ENCODE measurements at regions not wholly inside any gene's neighbourhood (a gene's known extent, or its start where the extent isn't known, plus 50 kb on each side); places are given as distances from the start of the nearest gene placed in this dataset.

DNA sequence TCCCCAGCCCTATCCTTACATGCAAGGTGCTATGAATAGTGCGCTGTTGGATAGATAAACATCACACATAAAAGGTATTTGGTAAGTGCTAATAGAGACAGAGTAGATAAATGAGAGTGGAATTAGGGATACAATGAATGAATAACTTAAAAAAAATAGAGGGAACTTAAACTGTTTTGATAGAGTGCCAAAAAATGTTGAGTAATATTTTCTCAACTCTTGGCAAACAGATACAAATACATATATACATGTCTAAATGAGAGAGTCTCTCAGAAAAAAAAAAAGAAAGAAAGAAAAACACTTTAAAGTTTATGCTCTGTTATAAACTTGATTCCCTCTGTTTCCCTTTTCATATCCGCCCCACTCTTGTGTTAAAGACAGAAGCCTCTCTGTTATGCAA is 667.4 kb downstream of the ROBO2 start:
- TF ChIP-seq, protein P1, sequence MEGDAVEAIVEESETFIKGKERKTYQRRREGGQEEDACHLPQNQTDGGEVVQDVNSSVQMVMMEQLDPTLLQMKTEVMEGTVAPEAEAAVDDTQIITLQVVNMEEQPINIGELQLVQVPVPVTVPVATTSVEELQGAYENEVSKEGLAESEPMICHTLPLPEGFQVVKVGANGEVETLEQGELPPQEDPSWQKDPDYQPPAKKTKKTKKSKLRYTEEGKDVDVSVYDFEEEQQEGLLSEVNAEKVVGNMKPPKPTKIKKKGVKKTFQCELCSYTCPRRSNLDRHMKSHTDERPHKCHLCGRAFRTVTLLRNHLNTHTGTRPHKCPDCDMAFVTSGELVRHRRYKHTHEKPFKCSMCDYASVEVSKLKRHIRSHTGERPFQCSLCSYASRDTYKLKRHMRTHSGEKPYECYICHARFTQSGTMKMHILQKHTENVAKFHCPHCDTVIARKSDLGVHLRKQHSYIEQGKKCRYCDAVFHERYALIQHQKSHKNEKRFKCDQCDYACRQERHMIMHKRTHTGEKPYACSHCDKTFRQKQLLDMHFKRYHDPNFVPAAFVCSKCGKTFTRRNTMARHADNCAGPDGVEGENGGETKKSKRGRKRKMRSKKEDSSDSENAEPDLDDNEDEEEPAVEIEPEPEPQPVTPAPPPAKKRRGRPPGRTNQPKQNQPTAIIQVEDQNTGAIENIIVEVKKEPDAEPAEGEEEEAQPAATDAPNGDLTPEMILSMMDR (IDR thresholded peaks at IDR 0.05): no peak
- no peak for TF ChIP-seq POLR2A (IDR thresholded peaks at IDR 0.05)
- DNase-seq: no peak
- H3K36me3 ChIP-seq (replicated peaks in 1 of 2): no peaks in the 10 kb centered on the region
- 65 to 87% (median 78%) methylated on average over 2 of the region's 2 CpGs for WGBS, 4 donors
- no peak overlapping the region for H3K27ac ChIP-seq
- H3K4me1 ChIP-seq (replicated peaks in 1 of 2): no peaks in the 10 kb centered on the region
- H3K9me3 ChIP-seq (replicated peaks in 1 of 3): no peaks in the 10 kb centered on the region
- intact Hi-C loops (cut with DNase I): no loop called here
- H3K4me3 ChIP-seq: no peak overlapping the region
- no peaks in the 10 kb centered on the region for H3K27me3 ChIP-seq

DNA sequence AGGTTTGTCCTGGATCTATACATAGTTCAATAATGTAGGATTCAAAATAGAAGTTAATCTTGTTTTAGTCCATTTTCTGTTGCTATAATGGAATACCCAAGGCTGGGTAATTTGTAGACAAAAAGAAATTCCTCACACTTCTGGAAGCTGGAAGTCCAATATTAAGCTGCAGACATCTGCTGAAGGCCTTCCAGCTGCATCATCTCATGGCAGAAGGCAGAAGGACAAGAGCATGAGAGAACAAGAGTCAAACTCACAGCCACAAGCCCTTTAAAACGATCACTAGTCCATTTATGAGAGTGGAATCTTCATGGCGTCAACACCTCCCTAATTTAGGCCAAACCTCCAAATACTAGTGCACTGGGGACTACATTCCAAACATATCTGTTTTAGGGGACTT is 669.3 kb downstream of the ROBO2 start:
- Histone ChIP-seq H3K9me3 (replicated peaks in 1 of 3) (no peaks in the 10 kb centered on the region), H3K4me1 (replicated peaks in 1 of 2) (no peaks in the 10 kb centered on the region), H3K4me3 (no peak overlapping the region), H3K27me3 (no peaks in the 10 kb centered on the region), H3K36me3 (replicated peaks in 1 of 2) (no peaks in the 10 kb centered on the region), H3K27ac (no peak overlapping the region)
- TF ChIP-seq POLR2A (IDR thresholded peaks at IDR 0.05): no peak
- TF ChIP-seq, protein P1 (IDR thresholded peaks at IDR 0.05): no peak
- WGBS, 4 donors: 66 to 79% (median 73%) methylated on average over 2 of the region's 2 CpGs
- intact Hi-C loops (cut with DNase I): no loop called here
- no peak for DNase-seq

DNA sequence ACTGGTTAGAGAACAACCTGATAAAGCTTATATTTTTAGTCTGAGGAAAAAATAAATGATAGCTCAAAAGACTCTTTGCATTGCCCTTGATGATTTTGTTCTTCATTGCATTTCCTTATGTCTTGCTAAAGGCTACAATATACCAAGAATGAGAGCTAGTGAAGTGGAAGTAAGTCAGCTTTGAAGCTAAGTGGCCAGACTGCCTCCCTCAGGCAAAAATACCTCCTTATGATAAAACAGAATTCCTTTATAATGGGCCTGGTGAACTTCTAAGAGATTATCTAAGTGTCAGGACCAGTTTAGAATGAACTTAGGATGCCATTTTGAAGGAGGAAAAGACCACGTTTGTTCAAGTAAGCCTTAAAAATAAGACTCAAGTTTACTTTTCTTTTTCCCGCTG is 678.4 kb downstream of the ROBO2 start:
- TF ChIP-seq POLR2A (IDR thresholded peaks at IDR 0.05): no peak
- TF ChIP-seq, protein P1 (IDR thresholded peaks at IDR 0.05): no peak
- H3K9me3 ChIP-seq (replicated peaks in 1 of 3): no peaks in the 10 kb centered on the region
- H3K27ac ChIP-seq: no peak overlapping the region
- 30 to 66% (median 58%) methylated on average over 2 of the region's 2 CpGs for WGBS, 4 donors
- no peaks in the 10 kb centered on the region for H3K36me3 ChIP-seq (replicated peaks in 1 of 2)
- H3K4me1 ChIP-seq (replicated peaks in 1 of 2): no peaks in the 10 kb centered on the region
- no peaks in the 10 kb centered on the region for H3K27me3 ChIP-seq
- intact Hi-C loops (cut with DNase I): no loop called here
- DNase-seq: no peak
- H3K4me3 ChIP-seq: no peak overlapping the region

DNA sequence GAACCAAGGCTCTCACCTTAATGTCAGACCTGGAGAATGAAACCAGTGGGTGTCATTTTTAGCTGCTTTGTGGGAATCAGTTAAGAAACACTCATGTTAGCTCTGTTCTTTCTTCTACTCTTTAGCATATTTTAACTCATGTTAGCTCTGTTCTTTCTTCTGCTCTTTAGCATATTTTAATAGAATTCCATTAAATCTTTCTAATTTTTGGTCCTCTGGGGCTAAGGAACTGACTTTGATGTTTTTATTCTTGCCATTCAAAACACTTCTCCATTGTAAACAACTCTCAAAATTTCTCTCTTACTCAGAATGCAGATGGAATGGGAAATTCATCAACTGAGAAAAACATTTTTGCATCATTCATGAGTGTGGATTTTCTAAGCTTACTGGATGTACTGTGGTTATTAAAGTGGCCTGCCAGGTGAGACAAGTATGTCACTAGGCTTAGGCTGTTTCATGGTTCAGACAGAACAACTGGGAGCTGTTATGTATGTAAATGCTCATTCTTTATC is 680.6 kb downstream of the ROBO2 start:
- no peak overlapping the region for H3K4me3 ChIP-seq
- no peak overlapping the region for H3K27ac ChIP-seq
- no peak for DNase-seq
- H3K4me1 ChIP-seq (replicated peaks in 1 of 2): no peaks in the 10 kb centered on the region
- no peaks in the 10 kb centered on the region for H3K9me3 ChIP-seq (replicated peaks in 1 of 3)
- TF ChIP-seq POLR2A (IDR thresholded peaks at IDR 0.05): no peak
- TF ChIP-seq, protein P1 (IDR thresholded peaks at IDR 0.05): no peak
- intact Hi-C loops (cut with DNase I): no loop called here
- no peaks in the 10 kb centered on the region for H3K27me3 ChIP-seq
- H3K36me3 ChIP-seq (replicated peaks in 1 of 2): no peaks in the 10 kb centered on the region

Data from adrenal gland (tissue), 9 donors.